Endometrium (tissue), 2 donors: ENCODE measurements at regions not wholly inside any gene's neighbourhood (a gene's known extent, or its start where the extent isn't known, plus 50 kb on each side); places are given as distances from the start of the nearest gene placed in this dataset.

Source experiments
- FAIRE-seq: peaks from 2 replicates; lab custom pipeline; 2012; peaks lifted over from hg19 to GRCh38; lab: Jason Lieb, UNC
- donor health status: control.
- donor health status: control.

DNA sequence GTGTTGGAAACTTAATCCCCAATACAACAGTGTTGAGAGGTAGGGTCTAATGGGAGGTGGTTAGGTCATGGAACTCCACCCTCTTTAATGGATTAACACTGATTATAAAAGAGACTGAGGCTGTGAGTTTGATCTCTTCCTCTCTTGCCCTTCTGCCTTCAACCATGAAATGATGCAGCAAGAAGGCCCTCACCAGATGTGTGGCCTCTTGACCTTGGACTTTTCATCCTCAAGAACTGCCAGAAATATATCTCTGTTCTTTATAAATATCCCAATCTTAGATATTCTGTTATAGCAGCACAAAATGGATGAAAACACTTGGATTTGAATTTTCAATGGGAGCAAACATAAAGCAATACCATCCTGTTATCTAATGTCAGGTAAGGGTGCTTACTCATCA, 67.6 kb downstream of the NMUR2 start:
- FAIRE-seq, result no peak

DNA sequence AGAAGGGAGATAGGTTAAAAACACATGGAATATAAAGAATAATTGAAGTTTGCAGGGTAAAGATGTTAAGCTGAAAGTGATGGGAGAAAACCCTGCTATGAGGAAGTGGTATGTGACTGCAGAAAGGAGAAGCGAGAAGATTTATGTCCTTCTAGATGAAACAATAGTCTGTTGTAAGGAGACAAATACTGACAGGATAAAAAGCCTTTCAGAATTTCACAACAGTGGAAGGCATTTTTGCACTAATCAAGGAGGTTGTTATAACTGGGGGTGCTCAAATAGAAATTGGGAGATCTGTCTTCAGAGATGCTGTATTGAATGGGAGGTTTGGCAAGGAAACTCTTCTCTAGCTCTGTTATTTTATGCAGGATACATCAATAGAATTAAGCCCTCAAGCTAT, 69.6 kb downstream of the NMUR2 start:
- no peak for FAIRE-seq

DNA sequence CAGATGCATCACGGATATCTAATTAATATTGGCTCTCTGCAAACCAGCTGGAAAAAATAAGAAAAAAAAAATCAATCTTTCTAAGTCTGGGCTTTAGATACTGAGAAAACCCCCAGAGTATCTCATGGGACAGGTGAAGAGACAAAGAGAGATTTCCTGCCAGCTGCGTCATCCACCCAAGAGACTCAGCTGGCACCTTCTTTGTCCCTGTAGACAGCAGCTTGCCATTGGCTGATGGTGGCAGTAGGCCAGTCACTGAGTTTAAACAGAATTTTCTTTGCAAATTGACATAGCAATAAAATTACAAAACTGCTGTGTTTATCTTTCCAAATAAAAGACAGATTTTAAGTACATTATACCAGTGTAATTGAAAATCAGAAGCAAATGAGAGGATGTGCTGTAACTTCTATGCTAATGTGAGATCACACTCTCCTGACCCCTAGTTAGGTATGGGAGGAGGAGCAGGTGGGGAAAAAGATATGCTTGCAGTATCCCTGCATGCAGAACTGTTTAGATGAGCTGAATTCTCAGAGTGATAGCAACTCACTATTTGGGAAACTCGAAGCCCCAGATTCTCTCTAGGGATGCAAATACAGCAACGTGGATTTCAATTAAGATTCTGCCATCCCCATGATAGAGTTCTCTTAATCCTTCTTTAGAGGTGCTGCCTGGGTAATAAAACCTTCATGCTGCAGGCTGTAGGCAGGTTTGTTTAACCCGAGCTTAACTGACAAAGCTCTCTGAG, 72.2 kb downstream of the NMUR2 start:
- no peak for FAIRE-seq

DNA sequence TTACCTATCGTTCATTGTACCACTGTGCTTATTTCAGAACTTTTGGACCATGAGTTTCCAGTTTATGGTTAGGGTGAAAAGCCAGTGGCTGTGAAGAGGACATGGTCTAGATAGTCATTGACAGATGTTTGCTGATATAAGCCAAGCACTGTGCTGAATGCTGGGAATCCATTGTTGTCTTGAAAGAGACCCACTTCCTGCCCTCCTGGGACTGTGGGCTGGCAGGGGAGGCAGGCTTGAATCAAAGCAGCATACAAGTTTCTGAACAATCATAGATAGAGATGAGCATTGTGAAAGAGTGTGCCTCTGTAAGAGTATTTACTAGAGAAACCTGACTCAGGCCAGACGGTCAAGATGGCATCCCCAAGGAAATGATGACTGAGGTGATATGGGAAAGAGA, 73.4 kb downstream of the NMUR2 start:
- FAIRE-seq, result no peak

GRCh38 chr5:152331006-152331405, 74.1 kb downstream of the NMUR2 start:
- FAIRE-seq, result no peak

DNA sequence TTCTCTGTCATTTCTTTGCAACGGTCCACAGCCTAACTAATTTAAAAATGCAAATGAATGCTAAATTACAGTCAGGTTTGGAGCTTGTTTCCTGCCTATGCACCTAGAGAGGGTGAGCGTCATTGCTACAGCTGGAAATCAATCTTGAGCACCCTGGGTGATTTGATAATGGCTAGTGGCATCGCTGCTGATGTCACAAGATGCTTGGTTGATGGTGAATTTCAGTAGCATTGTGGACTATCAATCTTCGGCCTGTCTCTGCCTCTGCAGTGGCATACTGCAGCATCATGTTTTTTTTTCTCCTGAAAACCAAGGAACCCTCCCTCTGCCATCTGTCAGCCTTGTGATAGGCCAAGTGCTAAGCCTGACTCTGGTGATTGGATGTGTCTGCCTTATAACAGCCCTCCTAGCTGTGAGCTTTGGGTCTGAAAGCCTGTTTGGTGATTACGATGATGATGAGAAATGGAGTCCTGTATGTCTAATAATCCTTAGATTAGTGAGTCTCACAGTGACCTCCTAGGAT, 75.3 kb downstream of the NMUR2 start:
- FAIRE-seq, result no peak

GRCh38 chr5:152329207-152329606, 75.9 kb downstream of the NMUR2 start:
- FAIRE-seq, result no peak

GRCh38 chr5:152315942-152316341, 89.1 kb downstream of the NMUR2 start:
- FAIRE-seq, result no peak

DNA sequence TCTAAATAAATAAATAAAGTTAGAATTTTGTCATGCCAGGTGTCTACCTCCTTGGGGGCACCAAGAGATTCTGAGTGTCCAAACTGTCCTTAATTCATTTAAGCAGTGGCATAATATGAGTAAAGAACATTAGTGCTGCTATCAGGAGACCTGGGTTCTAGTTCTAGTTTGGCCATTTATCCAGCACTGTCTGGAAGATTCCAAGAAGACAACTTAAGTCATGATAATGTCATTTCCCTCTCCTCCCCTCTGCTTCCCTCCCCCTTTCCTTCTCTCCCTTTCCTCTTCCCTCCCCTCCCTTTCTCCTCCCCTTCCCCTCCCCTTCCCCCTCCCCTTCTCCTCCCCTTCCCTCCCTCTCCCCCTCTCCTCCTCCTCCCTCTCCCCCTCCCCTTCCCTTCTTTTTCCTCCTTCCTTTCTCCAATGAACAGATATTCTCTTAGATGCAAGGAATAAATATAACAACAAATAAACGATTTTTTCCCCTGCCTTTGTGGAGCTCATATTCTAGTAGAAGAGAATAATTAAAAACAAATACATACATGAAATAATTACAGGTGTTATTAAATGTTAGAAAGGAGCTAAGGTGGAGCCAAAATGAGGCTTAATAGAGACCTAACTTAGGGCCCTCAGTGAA, 90.8 kb downstream of the NMUR2 start:
- no peak for FAIRE-seq

DNA sequence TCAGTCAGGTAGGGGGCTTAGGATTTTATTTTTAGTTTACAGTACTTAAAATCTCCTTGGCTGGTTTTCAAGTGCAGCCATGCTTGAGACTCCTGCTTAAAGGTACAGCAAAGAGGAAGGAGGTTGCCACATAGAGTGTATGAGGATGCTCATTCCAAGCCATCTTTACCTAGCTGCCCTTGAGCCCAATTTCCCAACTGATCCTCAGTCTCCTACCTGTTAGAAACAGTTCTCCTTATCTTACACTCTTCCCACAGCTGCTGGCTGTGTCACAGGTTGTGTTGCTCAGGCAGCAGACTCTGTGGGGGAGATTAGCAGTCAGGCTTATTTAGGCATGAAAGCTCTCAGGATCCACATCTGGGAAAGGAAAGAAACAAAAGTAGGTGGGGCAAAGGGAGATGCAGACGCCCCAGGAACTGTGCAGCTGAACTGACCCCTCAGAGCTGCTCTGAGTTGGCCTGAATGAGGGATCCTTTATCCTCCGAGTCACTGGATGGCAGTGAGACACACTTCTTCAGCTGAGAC, 95.1 kb downstream of the NMUR2 start:
- FAIRE-seq, result no peak

- no peak for FAIRE-seq
Observed at GRCh38 chr5:152306386-152306785, 98.7 kb downstream of the NMUR2 start.

DNA sequence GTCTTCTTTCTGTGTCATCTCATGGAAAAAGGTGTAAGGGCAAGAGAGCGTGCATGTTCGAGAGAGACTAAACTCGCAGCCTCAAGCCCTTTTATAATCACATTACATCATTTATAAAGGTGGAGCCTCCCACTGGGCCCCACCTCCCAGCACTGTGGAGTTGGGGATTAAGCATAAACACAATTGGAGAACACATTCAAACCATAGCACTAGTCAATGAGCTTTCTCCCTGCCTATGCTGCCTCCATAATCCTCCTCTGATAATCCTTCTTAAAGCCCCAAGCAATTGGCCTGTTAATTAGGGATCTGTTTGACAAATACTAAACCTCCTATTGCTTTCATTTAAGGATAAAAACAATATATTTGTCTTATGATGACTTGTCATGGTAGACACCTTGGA, 99.6 kb downstream of the NMUR2 start:
- no peak for FAIRE-seq

GRCh38 chr5:152303841-152304240, 101.2 kb downstream of the NMUR2 start:
- no peak for FAIRE-seq

- no peak for FAIRE-seq
Observed at GRCh38 chr5:152297866-152298265, 107.2 kb downstream of the NMUR2 start.

DNA sequence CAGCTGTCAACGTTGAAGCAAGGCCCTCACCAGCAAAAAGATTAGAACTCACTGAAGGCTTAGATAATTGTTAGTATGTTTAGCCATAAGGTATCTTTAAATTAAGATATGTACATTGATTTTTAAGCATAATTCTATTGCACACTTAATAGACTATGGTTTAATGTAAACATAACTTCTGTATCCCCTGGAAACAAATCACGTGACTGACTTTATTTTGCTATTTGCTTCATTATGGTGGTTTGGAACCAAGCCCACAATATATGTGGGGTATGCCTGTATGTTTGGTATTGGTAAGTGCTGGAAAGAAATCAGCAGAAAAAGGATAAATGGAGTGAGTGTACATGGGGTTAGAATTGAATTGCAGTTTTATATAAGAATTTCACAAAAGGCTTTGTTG, 111.9 kb downstream of the NMUR2 start:
- no peak for FAIRE-seq

DNA sequence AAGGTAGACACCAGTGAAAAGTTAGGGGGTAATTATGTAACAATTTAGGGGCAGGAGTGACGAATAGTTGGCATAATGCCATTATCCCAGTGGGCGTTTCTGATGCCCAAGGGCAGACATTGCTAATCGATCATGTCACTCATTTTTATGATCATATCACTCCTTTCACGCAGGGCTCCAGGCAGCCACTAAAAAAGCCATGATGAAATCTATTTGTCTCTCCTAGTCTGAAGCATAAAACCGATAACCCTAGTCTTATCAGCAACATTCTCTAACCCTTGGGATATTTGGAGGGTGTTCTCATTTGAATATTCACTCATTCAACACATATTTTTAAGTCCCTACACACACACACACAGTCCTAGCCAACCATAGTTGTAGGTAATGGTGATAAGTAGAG, 114.9 kb downstream of the NMUR2 start:
- no peak for FAIRE-seq

- no peak for FAIRE-seq
Observed at GRCh38 chr5:152288917-152289595, 116.0 kb downstream of the NMUR2 start.

- FAIRE-seq, result no peak
Observed at GRCh38 chr5:152288499-152288898, 116.6 kb downstream of the NMUR2 start.

- no peak for FAIRE-seq
Observed at GRCh38 chr5:152285764-152286163, 119.3 kb downstream of the NMUR2 start.

DNA sequence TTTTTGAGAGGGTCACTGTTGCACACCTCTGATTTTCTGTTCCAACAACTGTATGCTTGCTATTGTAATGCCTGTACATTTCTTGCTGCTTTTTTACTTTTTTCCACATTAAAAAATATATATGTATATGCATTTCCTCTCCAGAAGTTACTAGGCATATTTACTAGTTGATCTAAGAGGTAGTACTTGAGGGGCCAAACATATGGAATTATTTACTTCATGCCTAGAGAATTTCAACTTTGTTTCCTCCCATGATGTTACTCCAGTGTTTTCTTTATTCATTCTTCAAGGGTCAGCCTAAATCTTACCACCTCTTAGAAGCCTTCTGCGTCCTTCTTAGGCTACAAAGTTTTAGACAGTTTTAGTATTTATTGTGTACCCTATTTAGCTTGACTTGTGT, 122.7 kb downstream of the NMUR2 start:
- no peak for FAIRE-seq

DNA sequence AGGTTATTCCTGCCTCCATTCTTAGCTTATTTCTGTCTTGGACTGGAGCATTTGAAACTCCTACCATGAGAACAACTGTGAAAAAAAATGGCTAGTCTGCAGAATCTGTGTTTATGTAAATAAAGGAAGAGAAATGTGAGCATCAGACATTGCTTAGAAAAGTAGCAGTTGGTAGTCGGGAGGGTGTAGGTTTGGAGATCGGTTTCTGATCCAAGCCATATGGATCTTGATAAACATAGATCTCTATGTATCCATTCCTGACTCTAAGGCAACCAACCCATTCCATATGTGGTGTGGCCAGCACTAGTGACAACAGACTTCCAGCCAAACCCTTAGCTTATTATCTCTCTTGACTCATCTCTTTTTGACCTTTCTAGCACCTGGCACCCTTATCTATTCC, 127.1 kb downstream of the NMUR2 start:
- no peak for FAIRE-seq

DNA sequence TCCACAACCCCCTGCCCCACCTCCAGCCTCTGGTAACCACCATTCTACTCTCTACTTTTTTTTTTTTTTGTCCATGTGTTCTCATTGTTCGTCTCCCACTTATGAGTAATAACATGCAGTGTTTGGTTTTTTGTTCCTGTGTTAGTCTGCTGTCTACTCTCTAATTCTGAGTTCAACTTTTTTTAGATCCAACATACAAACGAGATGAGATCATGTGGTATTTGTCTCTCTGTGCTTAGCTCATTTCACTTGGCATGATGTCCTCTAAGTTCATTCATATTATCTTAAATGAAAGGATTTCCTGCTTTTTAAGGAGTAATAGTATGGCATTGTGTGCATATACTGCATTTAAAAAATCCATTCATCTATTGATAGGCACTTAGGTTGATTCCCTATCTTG, 130.9 kb downstream of the NMUR2 start:
- no peak for FAIRE-seq

DNA sequence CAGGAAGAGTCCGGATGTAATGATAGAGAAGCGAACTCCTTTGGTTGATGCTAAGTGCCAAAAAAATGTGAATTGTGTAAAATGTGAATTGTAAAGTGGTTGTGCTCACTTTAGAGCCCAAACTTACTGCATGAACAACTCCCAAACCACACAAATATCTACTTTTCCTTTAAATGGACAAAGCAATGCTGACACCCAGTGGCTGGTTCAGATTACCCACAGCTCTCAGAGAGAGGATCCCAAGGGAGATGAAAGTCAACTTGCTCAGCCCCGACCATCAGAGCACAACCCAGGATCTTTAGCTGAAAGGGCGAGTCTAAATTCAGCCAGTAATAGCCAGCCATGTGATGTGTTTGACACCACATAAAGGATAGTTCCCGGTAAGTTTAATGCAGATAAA, 133.7 kb downstream of the NMUR2 start:
- FAIRE-seq, result no peak
